SIG-M5 treated with dmso at 0.1 percent for 504 hours (cell line): ENCODE measurements at regions not wholly inside any gene's neighbourhood (a gene's known extent, or its start where the extent isn't known, plus 50 kb on each side); places are given as distances from the start of the nearest gene placed in this dataset.

Experiments
- DNase-seq: peaks from one replicate; lab custom pipeline; 2025; ENCODE audit not compliant: unreplicated experiment; lab: John Stamatoyannopoulos, UW

- DNase-seq: no peak
Measured at GRCh38 chr1:224504297-224505041, 69.9 kb upstream of the WDR26 start.

DNA sequence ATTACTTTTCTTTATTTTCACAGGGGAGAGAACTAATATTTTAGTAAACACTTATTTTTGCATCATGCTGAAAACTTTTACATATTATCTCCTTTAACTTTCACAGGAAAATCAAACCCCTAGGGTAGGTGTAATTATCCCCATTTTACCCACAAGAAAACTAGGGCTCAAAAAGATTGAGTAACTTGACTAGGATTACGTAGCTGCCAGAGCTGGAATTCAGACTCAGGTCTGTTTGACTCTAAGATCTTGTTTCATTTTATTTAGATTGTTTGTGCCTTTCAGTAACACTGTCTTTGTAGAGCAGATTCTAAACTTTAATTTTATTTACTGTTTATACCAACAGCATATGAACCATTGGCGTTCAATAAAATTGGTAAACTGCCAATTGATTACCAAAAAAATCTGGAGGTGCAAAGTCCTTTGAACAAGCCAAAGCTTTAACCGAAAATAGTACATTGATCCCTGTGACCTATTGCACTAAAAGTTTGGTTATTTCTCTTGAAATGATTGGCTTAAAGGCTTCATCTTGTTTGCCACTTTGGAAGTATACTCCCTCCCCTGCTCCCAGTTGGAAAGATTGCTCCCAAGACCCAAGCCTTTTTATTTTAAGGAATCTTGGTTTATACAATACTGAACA lies 71.0 kb upstream of the WDR26 start:
- no peak for DNase-seq

GRCh38 chr1:224506141-224506814 lies 71.7 kb upstream of the WDR26 start:
- no peak for DNase-seq

GRCh38 chr1:224507771-224508523 lies 73.3 kb upstream of the WDR26 start:
- no peak for DNase-seq

DNA sequence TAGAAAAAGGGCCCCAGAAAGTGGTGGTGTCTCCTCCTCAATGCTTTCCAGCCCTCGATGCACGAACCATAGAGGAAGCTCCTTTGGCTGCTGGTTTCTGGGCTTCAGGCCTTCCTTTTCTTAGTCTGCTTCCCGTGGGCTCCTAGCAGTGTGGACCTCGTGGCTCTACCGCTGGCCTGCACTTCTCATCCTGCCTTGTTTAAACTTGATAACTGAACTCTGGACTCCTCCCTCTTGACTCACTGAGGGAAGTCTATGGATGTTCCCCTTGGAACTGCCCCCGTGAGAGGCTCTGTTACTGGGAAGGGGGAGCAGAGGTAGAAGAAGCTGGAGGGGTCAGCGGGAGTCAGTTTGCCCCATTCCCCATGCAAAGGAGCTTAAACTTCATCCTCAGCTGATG lies 75.3 kb upstream of the WDR26 start:
- DNase-seq: no peak

- DNase-seq: no peak
Measured at GRCh38 chr1:224510880-224511645, 76.5 kb upstream of the WDR26 start.

DNA sequence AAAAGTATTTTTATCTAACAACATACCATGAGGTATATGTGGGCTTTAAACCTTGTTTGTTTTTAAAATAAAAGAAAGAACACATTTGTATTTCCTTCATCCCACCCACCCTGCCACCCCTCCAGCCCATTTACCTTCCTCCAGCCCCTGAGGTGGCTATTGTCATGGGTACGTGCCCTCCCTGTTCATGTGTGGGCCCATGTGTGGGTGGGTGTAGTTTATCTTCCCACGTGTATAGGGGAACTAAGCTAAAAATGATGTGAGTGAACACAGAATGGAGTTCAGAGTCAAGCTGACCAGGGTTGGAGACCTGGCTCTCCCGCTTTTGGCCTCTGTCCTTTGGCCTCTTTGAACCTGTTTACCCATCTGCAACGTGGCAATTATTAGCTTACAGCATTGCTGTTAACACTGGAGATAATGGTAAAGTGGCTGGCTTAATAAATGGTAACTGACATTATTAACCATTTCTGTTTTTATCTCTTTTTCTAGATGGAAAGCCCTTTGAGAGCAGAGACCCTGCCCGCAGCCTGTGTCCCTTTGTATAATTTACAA lies 78.1 kb upstream of the WDR26 start:
- no peak for DNase-seq

DNA sequence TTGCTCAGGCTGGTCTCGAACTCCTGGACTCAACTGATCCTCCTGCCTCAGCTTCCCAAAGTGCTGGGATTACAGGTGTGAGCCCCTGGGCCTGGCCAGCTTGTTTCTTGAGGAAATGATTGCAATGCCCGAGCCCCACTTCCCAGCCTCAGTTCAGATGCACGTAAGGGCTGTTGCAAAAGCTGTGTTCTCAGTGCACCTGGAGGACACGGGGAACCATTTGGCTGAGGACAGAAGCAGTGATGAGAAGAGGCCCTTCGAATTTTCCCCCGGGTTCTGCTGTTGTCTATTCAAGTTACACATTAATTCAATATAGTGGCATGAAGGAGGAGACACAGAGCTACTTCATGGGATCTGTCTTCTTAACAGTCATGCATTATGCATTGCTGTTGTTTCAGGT lies 78.8 kb upstream of the WDR26 start:
- DNase-seq: no peak

DNA sequence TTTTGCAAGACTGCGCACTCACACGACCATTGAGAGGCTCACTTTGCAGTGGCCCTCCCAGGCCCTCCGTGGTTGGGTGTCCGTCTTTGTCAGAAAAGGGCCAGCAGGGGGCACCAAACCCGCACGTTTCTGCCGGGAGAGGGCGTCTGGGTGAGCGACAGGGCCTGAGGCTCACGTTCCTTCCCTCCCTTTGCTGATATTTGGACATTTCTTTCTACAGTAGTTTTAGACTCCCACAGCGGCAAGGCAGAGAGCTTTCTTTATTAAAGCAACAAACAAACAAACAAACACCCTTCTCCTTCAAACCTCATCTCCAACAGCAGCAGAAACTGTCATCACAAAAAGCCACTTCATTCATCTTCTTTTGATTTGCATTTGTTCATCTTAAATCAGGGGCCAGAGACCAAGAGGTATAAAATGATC lies 79.2 kb upstream of the WDR26 start:
- peak; percentile 75 for DNase-seq

GRCh38 chr1:224517171-224517570 lies 82.6 kb upstream of the WDR26 start:
- no peak for DNase-seq

DNA sequence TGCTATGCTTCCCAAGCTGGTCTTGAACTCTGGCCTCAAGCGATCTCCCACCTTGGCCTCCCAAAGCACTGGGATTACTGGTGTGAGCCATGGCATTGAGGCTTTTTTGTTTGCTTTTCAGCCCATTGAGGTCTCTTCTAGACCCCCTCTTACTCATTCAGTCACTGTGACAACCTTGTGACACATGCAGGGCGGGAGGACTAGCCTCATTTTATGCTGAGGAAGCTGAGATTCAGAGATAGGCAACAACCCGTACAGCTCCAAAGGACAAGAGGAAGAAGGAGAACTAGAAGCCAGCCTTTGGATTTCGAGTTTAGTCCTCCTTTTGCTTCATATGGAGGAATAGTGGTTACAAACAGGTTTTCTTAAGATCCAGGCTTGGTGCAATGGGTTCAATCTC lies 83.9 kb upstream of the WDR26 start:
- no peak for DNase-seq

GRCh38 chr1:224519874-224520273 lies 85.3 kb upstream of the WDR26 start:
- no peak for DNase-seq

DNA sequence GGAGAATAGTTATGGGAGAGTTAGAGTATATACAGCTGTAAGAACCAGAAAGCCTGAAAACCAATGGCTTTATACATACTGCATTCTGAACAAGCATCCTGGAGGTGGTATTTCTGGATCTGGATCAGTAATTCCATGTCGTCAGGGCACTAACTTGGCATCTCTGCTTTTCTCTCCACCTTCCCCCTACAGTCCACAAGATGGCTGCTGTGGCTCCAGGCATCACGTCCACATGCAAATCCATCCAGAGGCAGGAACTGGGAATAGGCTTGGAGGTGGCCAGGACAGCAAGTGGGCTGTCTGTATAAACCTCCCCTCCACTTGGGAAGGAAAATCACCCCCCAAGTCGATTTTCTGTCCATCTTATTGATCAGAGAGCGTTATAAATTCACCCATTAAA lies 86.2 kb upstream of the WDR26 start:
- no peak for DNase-seq

DNA sequence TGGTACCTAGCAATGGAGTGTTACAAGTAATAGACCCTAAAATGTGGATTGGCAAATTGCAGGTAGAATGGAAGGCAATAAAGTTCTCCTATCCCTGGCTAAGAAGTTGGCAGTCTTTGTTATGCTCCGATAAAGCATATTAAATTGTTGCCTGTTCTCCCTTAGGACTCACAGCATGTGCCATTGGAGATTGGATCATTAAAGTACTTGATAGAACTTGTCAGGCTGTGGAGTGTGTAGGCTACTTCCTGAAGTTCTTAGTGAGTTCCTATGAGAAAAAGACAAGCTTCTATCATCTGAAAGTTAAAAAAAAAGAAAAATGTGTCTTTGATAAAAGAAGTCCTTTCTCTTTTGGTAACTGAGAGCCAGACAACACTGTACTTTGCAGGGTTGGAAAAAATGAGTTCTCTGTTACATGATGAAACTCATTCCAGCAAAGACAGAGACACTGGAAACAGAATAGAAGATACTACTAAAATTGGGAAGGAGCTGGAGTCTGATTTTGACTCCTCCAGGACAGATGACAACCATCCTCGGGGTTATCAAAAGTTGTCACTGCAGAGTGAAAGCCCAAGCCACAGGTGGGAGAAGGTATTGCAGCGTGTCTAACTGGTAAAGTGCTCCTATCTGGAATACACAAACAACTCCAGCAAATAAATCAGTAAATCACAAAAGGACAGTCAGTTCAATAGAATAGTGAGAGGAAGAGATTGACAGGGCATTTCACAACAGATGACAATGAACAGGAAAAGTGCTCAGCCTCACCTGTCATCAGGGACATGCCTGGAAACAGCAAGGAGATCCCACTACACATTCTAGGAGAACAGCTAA lies 87.5 kb upstream of the WDR26 start:
- DNase-seq: no peak

GRCh38 chr1:224523676-224524075 lies 89.1 kb upstream of the WDR26 start:
- no peak for DNase-seq

GRCh38 chr1:224524679-224525078 lies 90.1 kb upstream of the WDR26 start:
- DNase-seq: no peak

GRCh38 chr1:224525411-224526040 lies 90.6 kb upstream of the CNIH3 start:
- no peak for DNase-seq

DNA sequence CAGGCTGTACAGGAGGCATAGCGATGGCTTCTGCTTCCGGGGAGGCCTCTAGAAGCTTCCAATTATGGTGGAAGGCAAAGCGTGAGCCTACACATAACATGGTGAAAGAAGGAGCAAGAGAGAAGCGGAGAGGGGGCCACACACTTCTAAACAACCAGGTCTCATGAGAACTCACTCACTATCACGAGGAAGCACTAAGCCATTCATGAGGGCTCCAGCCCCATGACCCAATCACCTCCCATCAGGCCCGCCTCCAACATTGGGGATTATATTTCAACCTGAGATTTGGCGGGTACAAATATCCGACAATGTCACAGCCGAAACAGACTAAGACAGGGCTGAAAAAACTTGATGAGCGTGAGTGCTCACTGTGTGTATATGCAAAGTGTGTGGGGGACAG lies 89.3 kb upstream of the CNIH3 start:
- DNase-seq: no peak

DNA sequence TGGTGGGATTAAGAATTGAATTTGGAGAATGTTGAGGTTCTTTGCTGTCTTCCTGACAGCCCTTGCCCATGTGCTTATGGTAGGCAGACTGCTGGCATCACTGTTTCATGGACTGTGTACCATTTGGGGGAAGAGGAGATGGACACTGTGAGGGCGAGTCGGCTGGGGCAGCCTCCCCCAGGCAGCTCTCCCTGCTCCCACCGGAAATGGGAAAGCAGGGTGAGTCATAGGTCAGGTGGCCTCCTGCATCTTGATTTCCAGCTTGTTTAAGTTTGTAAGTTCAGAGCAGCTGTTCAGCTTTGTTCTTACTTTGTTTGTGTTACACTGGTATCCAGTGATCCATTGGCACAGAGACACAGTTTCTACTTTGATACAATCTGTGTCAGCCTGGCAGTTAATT lies 87.2 kb upstream of the CNIH3 start:
- DNase-seq: no peak
